Panc1 (cell line): ENCODE measurements at regions not wholly inside any gene's neighbourhood (a gene's known extent, or its start where the extent isn't known, plus 50 kb on each side); places are given as distances from the start of the nearest gene placed in this dataset.

Experiments used
- CTCF ChIP-seq: fragments of 450-650 bp; IDR thresholded peaks from 2 replicates; pipeline ENCODE4 v1.5.1; 2017; ENCODE audit warnings: mild to moderate bottlenecking
- POLR2AphosphoS5 ChIP-seq: IDR thresholded peaks from 2 replicates; pipeline ENCODE4 v1.6.1; 2012; ENCODE audit warnings: mild to moderate bottlenecking, low read depth, low read length, moderate library complexity
- REST ChIP-seq, 2 experiments: IDR thresholded peaks; 2 replicates each; pipeline ENCODE4 v1.6.1; 2011 to 2012; ENCODE audit warnings: low read depth in 2 of 2, control low read depth in 1 of 2, low read length in 1 of 2, mild to moderate bottlenecking in 1 of 2, moderate library complexity in 1 of 2; ENCODE audit not compliant: insufficient read depth in 1 of 2
- SIN3A ChIP-seq: IDR thresholded peaks from 2 replicates; pipeline ENCODE4 v1.6.1; 2012; ENCODE audit warnings: low read depth, mild to moderate bottlenecking, low read length, moderate library complexity, borderline replicate concordance; ENCODE audit not compliant: insufficient read depth
- TCF7L2 ChIP-seq: IDR thresholded peaks from 2 replicates; pipeline ENCODE4 v1.6.1; 2011; ENCODE audit warnings: mild to moderate bottlenecking, low read depth, low read length, inconsistent platforms

GRCh38 chr15:66834881-66835878 is 133.1 kb downstream of the SMAD6 start:
- TF ChIP-seq CTCF (no peak), POLR2AphosphoS5 (no peak), REST (IDR thresholded peaks at IDR 0.05; ENCODE audit: insufficient read depth in 1 of 2, low read depth in 2 of 2, low read length in 1 of 2) (no peak), SIN3A (no peak), TCF7L2 (no peak)
